ENCODE measurements at regions not wholly inside any gene's neighbourhood (a gene's known extent, or its start where the extent isn't known, plus 50 kb on each side); places are given as distances from the start of the nearest gene placed in this dataset.

DNA sequence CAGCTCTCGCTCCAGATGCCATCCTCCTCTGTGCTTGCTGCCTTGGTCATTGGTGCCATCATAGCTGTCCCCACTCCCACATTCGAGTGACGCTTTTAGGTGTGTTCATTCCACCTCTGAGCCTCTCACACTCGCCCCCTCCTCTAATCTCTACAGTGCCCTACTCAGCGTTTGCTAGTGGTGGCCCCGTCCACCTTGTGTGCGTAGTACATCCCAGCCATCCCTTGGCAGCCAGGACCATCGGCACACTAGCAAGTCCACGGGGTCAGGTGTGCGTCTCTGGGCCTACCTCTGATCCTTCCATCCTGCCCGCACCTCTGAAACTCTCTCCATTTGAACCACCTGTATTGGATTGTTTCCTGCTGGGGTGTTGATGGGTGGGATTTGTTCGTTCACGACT is 54.2 kb upstream of the RGMA start:
- 83% methylated on average over 13 of the region's 13 CpGs; no CpG with 5 or more reads in 1 of the 2 experiments for WGBS, 2 experiments (ENCODE audit: extremely low coverage in 1 of 2, insufficient coverage in 1 of 2, insufficient read length in 1 of 2, insufficient replicate concordance in 2 of 2, low coverage in 1 of 2, low lambda C conversion rate in 2 of 2, missing lambda C conversion rate in 1 of 2)

More for the DNA sequence above, 54.2 kb upstream of the RGMA start:
- H4K8ac ChIP-seq (ENCODE audit: extremely low read depth, insufficient read depth, low read length) = no peak overlapping the region
- no peak overlapping the region for H2BK120ac ChIP-seq (replicated peaks; ENCODE audit: low read depth, low read length)
- no peak overlapping the region for H2AFZ ChIP-seq (ENCODE audit: low read length)
- no peak overlapping the region for H2BK20ac ChIP-seq (ENCODE audit: low read length)
- no peak overlapping the region for H3K27ac ChIP-seq (ENCODE audit: low read depth, low read length)
- FAIRE-seq (no peak), DNase-seq (ENCODE audit: low read depth in 1 of 2, low spot score in 2 of 2) (no peak)
- no peaks in the 10 kb centered on the region for H3K4me1 ChIP-seq (replicated peaks in 1 of 4; ENCODE audit: control insufficient read depth in 3 of 4, insufficient read depth in 4 of 4, low read length in 3 of 4)
- ChIA-PET CTCF (ENCODE audit: partially characterized antibody) (no interaction called here), POLR2A (ENCODE audit: partially characterized antibody) (no interaction called here)
- 0 out of 2 replicates have a peak, but pooled peaks cover 2% of the 10 kb centered on the region for H3K23me2 ChIP-seq (ENCODE audit: low read depth, low read length)
- no peak overlapping the region for H4K91ac ChIP-seq (replicated peaks; ENCODE audit: insufficient read length, low read length)
- H2AK5ac ChIP-seq (ENCODE audit: low read depth, low read length) = no peak overlapping the region
- H3K18ac ChIP-seq (ENCODE audit: extremely low read depth, low read length) = no peak overlapping the region
- no peak overlapping the region for H3K4me3 ChIP-seq (ENCODE audit: extremely low read depth in 1 of 4, insufficient read depth in 2 of 4, low read depth in 3 of 4, low read length in 4 of 4)
- H2BK5ac ChIP-seq (ENCODE audit: low read depth, low read length) = no peak overlapping the region; the same call in 1 of the 2 replicates
- H3K23ac ChIP-seq (ENCODE audit: insufficient read length) = no peak overlapping the region
- no peaks in the 10 kb centered on the region for H3K79me2 ChIP-seq (ENCODE audit: control insufficient read depth in 1 of 2, insufficient read depth in 2 of 2, low read length in 2 of 2)
- no peaks in the 10 kb centered on the region for H3K79me1 ChIP-seq (ENCODE audit: low read depth, low read length)
- no peak overlapping the region for H3K56ac ChIP-seq (replicated peaks; ENCODE audit: insufficient read length, low read depth, low read length)
- H3K14ac ChIP-seq (ENCODE audit: insufficient read length) = no peak overlapping the region
- H3K9ac ChIP-seq (replicated peaks in 1 of 4; ENCODE audit: extremely low read depth in 1 of 4, low read depth in 3 of 4, low read length in 3 of 4) = no peak overlapping the region
- H3K9me3 ChIP-seq (ENCODE audit: insufficient read depth in 2 of 2, low read depth in 1 of 2, low read length in 1 of 2) = no peaks in the 10 kb centered on the region
- TF ChIP-seq CTBP2 (IDR thresholded peaks at IDR 0.05; ENCODE audit: borderline replicate concordance, insufficient read depth, insufficient read length, low read length) = no peak
- H2BK12ac ChIP-seq (ENCODE audit: low read depth, low read length) = no peak overlapping the region
- H3K4ac ChIP-seq (replicated peaks; ENCODE audit: insufficient read length, low read depth, low read length) = no peak overlapping the region
- H3K27me3 ChIP-seq (replicated peaks in 1 of 4; ENCODE audit: control insufficient read depth in 3 of 4, extremely low read depth in 1 of 4, insufficient read depth in 3 of 4, low read length in 3 of 4) = peaks cover 0 to 7% (median 0%) of the 10 kb centered on the region in 4 experiments; a peak in 3 of 7 replicates
- no peak overlapping the region for H2BK15ac ChIP-seq (ENCODE audit: low read length)
- no peak overlapping the region for H4K5ac ChIP-seq (ENCODE audit: insufficient read length, low read depth, low read length)
- H3K4me2 ChIP-seq (ENCODE audit: insufficient read depth in 1 of 2, low read depth in 2 of 2, low read length in 2 of 2) = no peak overlapping the region
- no peaks in the 10 kb centered on the region for H3K36me3 ChIP-seq (ENCODE audit: control insufficient read depth in 2 of 4, insufficient read depth in 4 of 4, low read length in 3 of 4)
- no peaks in the 10 kb centered on the region for H4K20me1 ChIP-seq (replicated peaks in 1 of 2; ENCODE audit: control insufficient read depth in 1 of 2, insufficient read depth in 2 of 2, low read length in 2 of 2)

Measured in H1 (cell line).